Keratinocyte (primary cell): ENCODE measurements at regions not wholly inside any gene's neighbourhood (a gene's known extent, or its start where the extent isn't known, plus 50 kb on each side); places are given as distances from the start of the nearest gene placed in this dataset.

Experiments
- EZH2 ChIP-seq: IDR thresholded peaks from one replicate; pipeline ENCODE4 v1.6.1; 2012; ENCODE audit warnings: inconsistent platforms, mild to moderate bottlenecking, low read length, moderate library complexity
- TF ChIP-seq, protein P1 (sequence below), 3 experiments: IDR thresholded peaks in 1 of 3; conservative IDR thresholded peaks in 1 of 3; optimal IDR thresholded peaks in 1 of 3; 2 replicates in 2 of 3; 3 replicates in 1 of 3; pipeline versions ENCODE3 to v1.5.1; 2011; ENCODE audit warnings: low read length in 3 of 3, mild to moderate bottlenecking in 3 of 3, moderate library complexity in 2 of 3, control low read depth in 1 of 3, inconsistent platforms in 1 of 3; ENCODE audit not compliant: insufficient read depth in 2 of 3; ENCODE audit errors: extremely low read depth in 1 of 3

- TF ChIP-seq, protein P1, sequence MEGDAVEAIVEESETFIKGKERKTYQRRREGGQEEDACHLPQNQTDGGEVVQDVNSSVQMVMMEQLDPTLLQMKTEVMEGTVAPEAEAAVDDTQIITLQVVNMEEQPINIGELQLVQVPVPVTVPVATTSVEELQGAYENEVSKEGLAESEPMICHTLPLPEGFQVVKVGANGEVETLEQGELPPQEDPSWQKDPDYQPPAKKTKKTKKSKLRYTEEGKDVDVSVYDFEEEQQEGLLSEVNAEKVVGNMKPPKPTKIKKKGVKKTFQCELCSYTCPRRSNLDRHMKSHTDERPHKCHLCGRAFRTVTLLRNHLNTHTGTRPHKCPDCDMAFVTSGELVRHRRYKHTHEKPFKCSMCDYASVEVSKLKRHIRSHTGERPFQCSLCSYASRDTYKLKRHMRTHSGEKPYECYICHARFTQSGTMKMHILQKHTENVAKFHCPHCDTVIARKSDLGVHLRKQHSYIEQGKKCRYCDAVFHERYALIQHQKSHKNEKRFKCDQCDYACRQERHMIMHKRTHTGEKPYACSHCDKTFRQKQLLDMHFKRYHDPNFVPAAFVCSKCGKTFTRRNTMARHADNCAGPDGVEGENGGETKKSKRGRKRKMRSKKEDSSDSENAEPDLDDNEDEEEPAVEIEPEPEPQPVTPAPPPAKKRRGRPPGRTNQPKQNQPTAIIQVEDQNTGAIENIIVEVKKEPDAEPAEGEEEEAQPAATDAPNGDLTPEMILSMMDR (optimal IDR thresholded peaks at IDR 0.05 in 1 of 3, IDR thresholded peaks at IDR 0.05 in 1 of 3, conservative IDR thresholded peaks at IDR 0.05 in 1 of 3; ENCODE audit: extremely low read depth in 1 of 3, insufficient read depth in 2 of 3, low read length in 3 of 3): no peak
- no peak for TF ChIP-seq EZH2
Measured at GRCh38 chr12:112635036-112635435, 156.5 kb upstream of the RPH3A start.
